ENCODE measurements at regions not wholly inside any gene's neighbourhood (a gene's known extent, or its start where the extent isn't known, plus 50 kb on each side); places are given as distances from the start of the nearest gene placed in this dataset.

GRCh38 chr13:38575427-38575826 is 111.5 kb upstream of the FREM2 start:
- no peak for TF ChIP-seq EP300 (IDR thresholded peaks at IDR 0.05; ENCODE audit: low read length)
- TF ChIP-seq POLR2AphosphoS2 (IDR thresholded peaks at IDR 0.05; ENCODE audit: low read length): no peak
- no peak for TF ChIP-seq CEBPG (CRISPR knock-in tag; IDR thresholded peaks at IDR 0.05)
- TF ChIP-seq CEBPG (tag; conservative IDR thresholded peaks at IDR 0.05 in 1 of 2, IDR thresholded peaks at IDR 0.05 in 1 of 2): no peak
